ENCODE measurements at regions not wholly inside any gene's neighbourhood (a gene's known extent, or its start where the extent isn't known, plus 50 kb on each side); places are given as distances from the start of the nearest gene placed in this dataset.

- Histone ChIP-seq H4K20me1 (ENCODE audit: insufficient read depth, low read length) (no peaks in the 10 kb centered on the region), H2AK5ac (ENCODE audit: low read depth, low read length) (no peak overlapping the region), H4K5ac (ENCODE audit: low read depth, low read length) (no peak overlapping the region), H3K36me3 (ENCODE audit: control insufficient read depth, insufficient read depth, low read length) (no peaks in the 10 kb centered on the region), H2AK9ac (replicated peaks; ENCODE audit: low read depth, low read length, poor library complexity) (no peak overlapping the region), H3K79me1 (ENCODE audit: low read depth in 1 of 2, low read length in 2 of 2) (no peaks in the 10 kb centered on the region), H3K9ac (ENCODE audit: low read depth, low read length) (no peak overlapping the region), H2BK5ac (ENCODE audit: low read depth, low read length, poor library complexity, severe bottlenecking) (no peak overlapping the region), H3K4me1 (ENCODE audit: control insufficient read depth, insufficient read depth, low read length) (no peaks in the 10 kb centered on the region), H3K18ac (ENCODE audit: low read depth, low read length) (no peak overlapping the region), H3K23ac (ENCODE audit: low read depth, low read length) (no peak overlapping the region), H3K56ac (ENCODE audit: extremely low read depth, insufficient read depth, low read length) (no peak overlapping the region), H3K9me3 (ENCODE audit: control insufficient read depth, insufficient read depth, low read length) (peaks cover 29% of the 10 kb centered on the region), H2BK20ac (ENCODE audit: low read depth, low read length) (no peak overlapping the region), H3K27ac (ENCODE audit: insufficient read depth, low read length) (no peak overlapping the region), H3K14ac (replicated peaks; ENCODE audit: low read depth, low read length) (no peak overlapping the region), H3K4me3 (ENCODE audit: insufficient read depth, low read depth, low read length) (no peak overlapping the region), H3K4ac (ENCODE audit: low read depth, low read length) (no peak overlapping the region), H3K4me2 (ENCODE audit: low read depth, low read length) (no peak overlapping the region), H2BK120ac (ENCODE audit: low read depth, low read length) (no peak overlapping the region), H3K27me3 (ENCODE audit: control insufficient read depth, insufficient read depth, low read length) (no peaks in the 10 kb centered on the region), H2BK15ac (ENCODE audit: low read depth, low read length) (no peak overlapping the region), H3K9me1 (ENCODE audit: insufficient read depth, low read length) (no peaks in the 10 kb centered on the region), H2AFZ (replicated peaks; ENCODE audit: low read length, poor library complexity) (no peak overlapping the region), H4K91ac (ENCODE audit: insufficient read depth, low read depth, low read length) (no peak overlapping the region), H4K8ac (ENCODE audit: low read depth in 2 of 2, low read length in 2 of 2) (no peak overlapping the region)
- WGBS, 2 experiments (ENCODE audit: extremely low coverage in 2 of 2, insufficient read length in 1 of 2), result 21% methylated on average over 2 of the region's 5 CpGs; no CpG with 5 or more reads in 1 of the 2 experiments
- no TSS peak for BruUV-seq (replicated peaks)
- DNase-seq (no peak), ATAC-seq (ENCODE audit: low read depth) (no peak)
- ChIA-PET CTCF (no interaction called here), POLR2A (ENCODE audit: unreplicated experiment) (no interaction called here)
- dilution Hi-C loops (cut with HindIII; ENCODE audit: low sequenced_read_pairs, unreplicated experiment) (no loop called here), in situ Hi-C loops (cut with MboI; ENCODE audit: low sequenced_read_pairs) (no loop called here), intact Hi-C loops (cut with micrococcal nuclease) (no loop called here)
- TF ChIP-seq SMC3 (IDR thresholded peaks at IDR 0.05; ENCODE audit: low read depth, low read length), result no peak
- no peak for TF ChIP-seq FOS (IDR thresholded peaks at IDR 0.05; ENCODE audit: low read depth, low read length)
- no peak for TF ChIP-seq BHLHE40 (IDR thresholded peaks at IDR 0.05; ENCODE audit: low read depth, low read length)
- no peak for TF ChIP-seq ELK1 (IDR thresholded peaks at IDR 0.05; ENCODE audit: borderline replicate concordance, low read depth, low read length)
- no peak for TF ChIP-seq NFE2L2 (IDR thresholded peaks at IDR 0.05; ENCODE audit: low read depth, low read length)
- no peak for TF ChIP-seq MAZ (IDR thresholded peaks at IDR 0.05; ENCODE audit: borderline replicate concordance, low read depth, low read length)
- TF ChIP-seq CEBPB (IDR thresholded peaks at IDR 0.05; ENCODE audit: low read depth, low read length), result no peak
- no peak for TF ChIP-seq POLR2A (IDR thresholded peaks at IDR 0.05; ENCODE audit: low read depth, low read length)
- no peak for TF ChIP-seq CHD1 (IDR thresholded peaks at IDR 0.05; ENCODE audit: low read depth, low read length)
Observed at GRCh38 chr15:93478947-93479346, 389.9 kb upstream of the RGMA start.
